Stimulated activated CD8-positive, alpha-beta memory T cell treated with anti-CD3 and anti-CD28 coated beads, Interleukin-12 subunit alpha, Interleukin-12 subunit beta, amount 100 ng/mL, for 24 hours (primary cell): ENCODE measurements at regions not wholly inside any gene's neighbourhood (a gene's known extent, or its start where the extent isn't known, plus 50 kb on each side); places are given as distances from the start of the nearest gene placed in this dataset.

ENCODE experiments used
- DNase-seq: peaks from one replicate; pipeline ENCODE4 v3.0.0-alpha.2; 2020; ENCODE audit errors: extremely low read depth

DNA sequence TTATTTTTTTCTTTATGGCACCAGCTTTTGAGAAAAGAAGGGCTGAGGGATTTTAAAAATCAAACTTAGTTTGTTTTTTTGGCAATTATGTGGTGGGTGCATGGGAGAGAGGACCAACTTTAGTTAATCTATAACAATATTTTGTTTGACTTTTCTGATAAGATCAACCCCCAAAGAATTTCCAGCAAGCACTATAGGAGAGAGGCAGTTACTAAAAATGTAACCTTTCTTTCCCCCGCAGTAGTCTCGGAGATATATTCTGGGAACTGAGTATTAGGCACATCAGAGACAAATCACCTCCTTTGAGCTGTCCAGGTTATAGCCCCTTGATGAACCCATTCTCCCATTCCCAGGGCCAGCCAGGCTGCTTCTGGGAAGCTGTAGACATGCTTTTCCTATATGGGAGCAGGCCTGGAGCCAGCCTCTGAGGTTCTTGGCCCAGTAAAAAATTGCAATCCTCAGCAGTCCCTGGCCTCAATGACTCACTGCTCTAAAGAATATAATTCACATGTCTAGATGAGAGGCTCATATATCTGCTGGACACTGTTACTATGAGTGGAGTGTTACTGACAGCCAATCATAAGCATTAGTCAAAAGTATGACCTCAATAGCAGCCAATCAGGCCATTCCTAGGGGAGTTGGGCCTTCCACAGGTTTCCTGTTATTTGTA, 138.3 kb upstream of the AGBL1 start:
- DNase-seq: no peak

DNA sequence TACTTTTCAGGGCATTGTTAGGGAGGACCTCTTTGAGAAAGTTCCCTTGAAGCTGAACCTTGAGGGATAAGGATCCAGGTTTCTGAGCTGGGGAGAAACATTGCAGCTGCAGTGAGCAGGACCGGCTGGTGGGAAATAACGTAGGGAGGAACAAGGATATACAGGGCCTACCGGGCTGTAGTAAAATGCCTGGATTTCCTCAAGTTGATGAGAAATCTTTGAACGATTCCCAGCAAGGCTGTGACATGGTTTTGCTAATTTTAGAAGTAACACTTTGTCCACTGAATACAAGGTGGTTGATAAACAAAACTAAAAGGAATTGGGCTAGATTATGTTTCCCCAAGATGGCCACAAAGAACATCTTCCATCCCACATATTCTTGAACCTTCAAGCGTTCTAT, 137.0 kb upstream of the AGBL1 start:
- DNase-seq: no peak

DNA sequence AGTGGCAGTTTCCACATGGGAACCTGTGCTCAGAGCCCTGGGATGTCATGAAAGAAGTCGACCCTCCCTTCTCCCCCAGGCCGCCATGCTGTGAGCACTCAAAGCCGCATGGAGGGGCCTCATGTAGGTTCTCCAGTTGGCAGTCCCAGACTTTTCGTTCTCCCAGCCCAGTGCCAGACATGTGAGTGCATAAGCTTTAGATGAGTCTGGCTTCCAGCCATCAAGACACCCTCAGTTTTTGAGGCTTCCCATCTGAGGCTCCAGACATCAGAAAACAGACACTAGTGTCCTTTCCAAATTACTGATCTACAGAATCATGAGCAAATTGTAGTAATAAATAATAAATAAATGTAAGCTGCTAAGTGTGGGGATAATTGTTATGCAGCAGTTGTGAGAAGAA, 136.5 kb upstream of the AGBL1 start:
- no peak for DNase-seq

DNA sequence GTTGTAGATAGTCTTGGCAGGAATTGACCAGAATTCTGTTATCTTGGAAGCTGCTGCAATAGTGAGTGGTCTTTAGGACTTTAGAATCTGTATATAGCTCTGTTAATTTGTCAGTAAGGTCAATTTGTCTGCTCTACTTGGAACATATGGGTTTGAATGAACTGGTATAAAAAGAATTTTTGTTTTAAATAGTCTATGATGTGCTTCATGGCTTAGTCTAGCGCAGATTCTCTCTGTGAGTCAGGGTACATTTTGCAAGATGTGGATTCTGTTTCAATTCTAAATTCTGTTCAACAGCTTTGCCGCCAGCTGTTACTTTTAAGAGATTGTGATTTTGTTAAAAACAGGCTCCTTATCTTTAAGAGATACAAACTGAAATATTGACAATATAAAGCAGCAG, 135.9 kb upstream of the AGBL1 start:
- no peak for DNase-seq

DNA sequence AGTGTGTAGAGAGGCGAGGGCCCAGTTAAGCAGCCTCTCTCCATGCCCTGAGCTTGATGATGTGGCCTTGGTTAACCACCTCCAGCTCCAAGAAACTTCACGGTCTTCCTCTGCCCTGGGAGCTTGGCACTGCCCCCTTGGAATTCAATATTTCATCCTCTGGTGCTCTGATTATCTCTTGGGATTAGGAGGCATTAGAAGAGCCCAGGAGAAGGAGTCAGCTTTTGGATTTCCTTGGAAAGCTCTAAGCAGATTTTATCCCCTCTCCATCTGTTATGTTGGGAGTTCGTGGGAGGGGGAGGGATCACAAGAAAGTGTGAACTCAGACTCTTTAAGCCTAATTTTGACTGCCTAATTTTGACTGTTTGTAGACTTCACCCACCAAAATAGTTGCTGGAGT, 132.7 kb upstream of the AGBL1 start:
- no peak for DNase-seq

DNA sequence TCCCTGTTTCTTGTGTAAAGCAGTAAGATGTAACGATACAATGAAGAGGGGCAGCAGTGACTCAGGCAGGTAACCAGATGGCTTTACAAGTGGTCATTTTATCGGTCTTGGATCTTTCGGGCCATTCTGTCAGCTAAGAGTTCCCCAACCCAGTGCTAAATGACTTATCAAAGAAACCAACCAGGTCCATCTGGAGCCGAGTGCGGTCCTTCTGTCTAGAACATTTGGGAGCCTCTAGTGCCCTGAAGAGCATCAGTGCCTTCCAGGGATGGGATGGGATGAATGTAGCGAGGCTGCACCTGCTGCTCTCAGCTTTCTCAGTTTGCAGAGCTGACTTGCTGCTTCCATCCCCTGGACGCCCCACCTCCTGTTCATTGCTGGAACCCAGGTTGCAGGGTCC, 131.7 kb upstream of the AGBL1 start:
- DNase-seq: no peak

DNA sequence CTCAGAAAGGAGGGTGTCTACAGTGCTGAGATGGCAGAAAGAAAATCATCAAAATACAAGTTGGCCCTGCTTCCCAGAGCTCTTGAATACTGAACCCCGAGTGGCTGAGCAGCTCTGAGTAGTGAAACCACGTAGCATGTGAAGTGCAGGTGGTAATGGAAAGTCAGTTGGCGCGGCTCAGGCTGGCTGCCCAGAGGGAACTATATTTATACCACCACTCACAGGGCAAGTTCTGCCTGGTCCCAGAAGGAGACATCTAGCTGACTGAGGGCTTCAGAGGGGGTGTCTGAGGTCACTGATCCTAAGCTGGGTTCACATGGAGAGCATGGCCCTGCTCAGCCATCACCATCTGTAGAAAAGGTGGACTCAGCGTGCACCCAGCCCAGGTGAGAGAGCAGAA, 129.6 kb upstream of the AGBL1 start:
- DNase-seq: no peak

DNA sequence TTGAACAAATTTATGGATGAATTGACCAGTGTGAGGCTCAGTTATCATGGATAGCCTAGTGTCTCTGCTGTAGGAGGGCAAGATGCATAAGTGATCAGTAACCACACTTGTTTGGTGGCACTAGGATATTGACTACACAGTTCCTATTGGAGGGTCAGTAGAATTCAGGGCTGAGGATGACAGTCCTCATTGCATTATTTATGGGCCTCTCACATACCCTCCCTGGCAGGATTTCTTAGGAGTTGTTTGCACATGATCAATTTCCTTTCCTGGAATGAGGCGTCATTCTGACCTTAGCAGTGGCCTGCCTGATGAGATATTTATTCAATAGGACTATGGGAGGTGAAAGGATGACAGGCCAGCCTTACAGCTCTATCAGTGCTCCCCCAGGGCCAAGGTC, 125.1 kb upstream of the AGBL1 start:
- DNase-seq: no peak

DNA sequence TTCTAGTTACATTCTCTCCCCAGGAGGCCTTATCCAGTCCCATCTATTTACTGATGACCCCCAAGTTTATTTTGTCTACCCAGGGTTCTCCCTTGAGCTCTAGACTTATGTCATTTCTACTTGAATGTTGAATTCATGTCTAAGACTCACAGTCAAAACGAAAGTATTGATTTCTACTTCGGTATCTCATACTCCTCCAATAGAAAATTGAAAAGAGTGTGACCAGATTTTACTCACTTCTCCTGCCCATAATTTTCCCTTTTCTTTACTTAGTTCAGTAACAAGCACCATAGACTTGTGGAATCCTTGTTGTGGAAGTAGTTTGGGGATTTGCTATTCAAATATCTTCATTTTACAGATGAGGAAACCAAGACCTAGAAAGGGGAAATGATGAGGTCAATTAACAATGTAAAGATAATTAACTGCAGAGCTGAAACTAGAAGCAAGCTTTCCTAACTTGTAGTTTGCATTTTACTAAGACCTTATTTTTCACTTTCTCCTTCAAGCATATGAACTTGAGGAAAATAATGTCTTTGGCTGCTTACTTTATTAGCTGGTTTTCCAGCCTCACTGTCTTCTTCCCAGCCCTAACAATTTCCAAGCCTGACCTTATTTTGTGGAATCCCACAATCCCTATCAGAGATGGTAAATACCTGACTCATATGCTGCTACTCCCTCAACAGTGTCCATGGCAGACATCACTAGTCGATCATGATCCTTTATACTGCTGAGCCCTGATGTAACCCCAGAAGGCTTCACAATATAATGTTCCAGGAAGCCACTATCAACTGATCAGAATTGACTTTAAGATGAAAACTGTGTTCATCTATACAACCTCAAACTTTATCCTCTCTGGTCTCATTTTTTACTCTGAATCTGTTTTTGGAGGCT, 123.9 kb upstream of the AGBL1 start:
- no peak for DNase-seq

DNA sequence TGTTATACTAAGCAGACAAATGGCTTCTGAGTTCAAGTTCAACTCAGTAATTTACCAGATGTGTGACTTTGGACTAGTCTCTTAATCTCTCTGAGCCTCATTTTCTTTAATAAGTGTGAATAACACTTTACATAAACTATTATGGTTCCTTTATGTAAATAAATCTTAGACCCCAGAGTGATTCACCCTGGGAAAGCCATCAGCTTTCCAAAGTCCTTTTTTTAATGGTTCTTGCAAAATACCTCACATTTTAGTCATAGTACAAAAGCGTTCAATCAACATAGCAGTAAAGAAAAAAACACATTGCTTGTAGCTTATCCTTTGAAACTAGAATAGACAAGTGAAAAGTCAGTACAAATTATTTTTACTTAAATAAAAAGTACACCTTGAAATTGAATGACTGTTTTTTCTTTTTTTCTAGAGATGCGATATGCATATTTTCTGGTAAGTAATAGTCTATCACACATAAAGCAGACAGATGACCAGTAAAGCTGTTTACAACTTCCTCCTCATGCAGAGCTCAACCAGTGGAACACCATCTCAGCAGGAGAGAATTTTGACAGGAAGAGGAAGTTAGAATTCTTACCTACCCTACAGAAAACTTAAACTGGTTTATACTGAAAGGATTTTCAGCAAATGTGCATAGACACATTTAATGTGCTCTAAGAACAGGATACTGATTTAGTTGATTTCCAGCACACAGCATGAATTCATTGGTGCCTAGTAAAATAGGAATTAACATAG, 123.0 kb upstream of the AGBL1 start:
- no peak for DNase-seq

DNA sequence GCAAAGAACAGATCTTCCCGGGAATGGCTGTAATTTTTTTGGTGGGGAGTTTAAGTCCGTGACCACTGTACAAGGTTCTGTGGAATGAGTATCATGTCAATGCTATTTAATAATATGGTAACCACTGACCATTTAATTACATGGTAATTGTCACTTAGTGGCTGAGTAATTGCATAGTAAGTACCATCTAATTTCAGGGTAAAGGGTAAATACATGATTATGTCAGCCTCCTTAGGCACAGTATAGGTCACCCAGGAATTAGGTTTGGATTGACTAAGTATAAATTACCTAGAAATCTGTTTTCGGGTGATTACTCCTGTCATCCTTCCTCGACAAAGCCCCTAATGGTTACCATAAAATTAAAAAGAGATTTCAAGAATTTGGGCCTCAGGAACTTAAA, 120.1 kb upstream of the AGBL1 start:
- DNase-seq: no peak

DNA sequence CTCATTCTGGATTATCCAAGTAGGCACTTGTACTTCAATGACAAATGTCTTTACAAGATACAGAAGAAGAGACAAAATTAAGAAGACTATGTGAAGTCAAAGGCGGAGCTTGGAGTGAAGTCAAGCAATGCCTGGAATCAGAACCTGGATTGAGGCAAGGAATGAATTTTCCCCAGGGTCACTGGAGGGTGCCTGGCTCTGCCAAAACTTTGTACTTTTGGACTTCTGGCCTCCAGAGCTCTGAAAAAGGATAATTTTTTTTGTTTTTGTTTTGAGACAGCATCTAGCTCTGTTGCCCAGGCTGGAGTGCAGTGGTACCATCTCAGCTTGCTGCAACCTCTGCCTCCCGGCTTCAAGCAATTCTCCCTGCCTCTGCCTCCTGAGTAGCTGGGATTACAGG, 119.3 kb upstream of the AGBL1 start:
- DNase-seq: no peak

DNA sequence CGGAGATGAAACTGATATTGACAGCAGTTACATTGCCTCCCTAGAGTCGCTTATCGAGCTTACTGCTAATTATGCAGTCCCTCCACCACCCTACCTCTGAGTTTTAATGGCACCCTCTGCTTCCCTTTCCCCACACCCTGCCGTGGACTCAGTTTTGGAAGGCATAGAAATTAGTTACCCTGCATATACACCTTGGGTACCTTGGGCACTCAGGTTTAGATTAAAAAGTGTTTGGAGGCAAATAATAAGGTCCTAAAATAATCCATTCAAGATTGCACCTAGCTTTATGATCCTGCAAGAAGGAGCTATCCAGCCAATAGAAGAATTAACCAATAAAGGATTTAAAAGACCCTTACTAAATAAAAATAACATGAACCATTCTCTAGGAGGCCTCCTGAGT, 117.8 kb upstream of the AGBL1 start:
- no peak for DNase-seq

DNA sequence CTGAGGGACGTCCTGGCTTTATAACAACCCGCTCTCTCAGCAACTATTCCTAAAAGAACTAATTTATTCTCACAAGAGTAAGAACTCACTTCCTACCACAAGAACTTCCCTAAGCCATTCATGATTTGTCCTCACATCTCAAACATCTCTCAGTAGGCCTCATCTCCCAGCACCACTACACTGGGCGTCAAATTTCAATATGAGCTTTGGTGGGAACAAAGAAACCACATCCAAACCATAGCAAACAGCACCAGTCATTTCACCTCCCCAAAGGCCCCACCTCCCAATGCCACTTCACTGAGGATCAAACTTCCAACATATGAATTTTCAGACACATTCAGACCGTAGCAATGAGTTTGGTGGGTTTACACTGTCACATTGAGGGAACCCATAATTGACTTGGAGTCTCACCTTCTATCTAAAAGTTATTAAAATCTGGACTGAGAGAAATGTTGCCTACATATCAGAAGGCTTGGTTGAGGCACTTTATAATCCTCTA, 116.4 kb upstream of the AGBL1 start:
- DNase-seq: no peak

DNA sequence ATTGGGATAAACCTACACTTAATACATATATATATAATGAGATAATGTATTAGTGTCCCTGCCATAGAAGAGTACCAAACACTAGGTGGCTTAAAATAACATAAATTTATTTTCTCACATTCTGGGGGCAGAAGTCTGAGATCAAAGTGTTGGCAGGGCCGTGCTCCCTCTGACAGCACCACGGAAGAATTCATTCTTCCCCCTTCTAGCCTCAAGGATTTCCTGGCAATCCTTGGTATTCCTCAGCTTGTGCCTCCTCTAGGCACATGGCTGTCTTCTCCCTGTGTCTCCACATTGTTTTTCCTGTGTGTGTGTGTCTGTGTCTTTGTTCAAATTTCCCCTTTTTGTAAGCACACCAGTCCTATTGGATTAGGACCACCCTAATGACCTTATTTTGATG, 115.2 kb upstream of the AGBL1 start:
- no peak for DNase-seq

DNA sequence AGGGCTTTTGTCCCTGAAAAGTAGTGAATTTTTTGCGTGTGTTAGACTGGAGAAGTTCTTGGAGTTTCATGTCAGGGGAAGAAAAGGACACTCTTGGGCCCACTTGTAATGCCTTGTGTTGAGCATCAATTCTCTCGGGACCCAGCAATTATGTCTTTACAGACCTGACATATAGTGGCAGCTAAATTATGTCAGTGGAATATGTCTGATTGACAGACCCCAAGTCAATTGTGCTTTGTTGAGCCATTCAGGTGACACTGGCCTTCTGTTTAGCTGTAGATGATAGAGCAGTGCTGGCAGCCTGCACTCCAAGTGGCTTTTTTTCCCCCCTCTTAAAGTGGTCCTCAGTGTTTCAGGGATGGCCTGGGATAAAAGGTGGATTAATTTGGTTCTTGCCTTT, 112.1 kb upstream of the AGBL1 start:
- DNase-seq: no peak

DNA sequence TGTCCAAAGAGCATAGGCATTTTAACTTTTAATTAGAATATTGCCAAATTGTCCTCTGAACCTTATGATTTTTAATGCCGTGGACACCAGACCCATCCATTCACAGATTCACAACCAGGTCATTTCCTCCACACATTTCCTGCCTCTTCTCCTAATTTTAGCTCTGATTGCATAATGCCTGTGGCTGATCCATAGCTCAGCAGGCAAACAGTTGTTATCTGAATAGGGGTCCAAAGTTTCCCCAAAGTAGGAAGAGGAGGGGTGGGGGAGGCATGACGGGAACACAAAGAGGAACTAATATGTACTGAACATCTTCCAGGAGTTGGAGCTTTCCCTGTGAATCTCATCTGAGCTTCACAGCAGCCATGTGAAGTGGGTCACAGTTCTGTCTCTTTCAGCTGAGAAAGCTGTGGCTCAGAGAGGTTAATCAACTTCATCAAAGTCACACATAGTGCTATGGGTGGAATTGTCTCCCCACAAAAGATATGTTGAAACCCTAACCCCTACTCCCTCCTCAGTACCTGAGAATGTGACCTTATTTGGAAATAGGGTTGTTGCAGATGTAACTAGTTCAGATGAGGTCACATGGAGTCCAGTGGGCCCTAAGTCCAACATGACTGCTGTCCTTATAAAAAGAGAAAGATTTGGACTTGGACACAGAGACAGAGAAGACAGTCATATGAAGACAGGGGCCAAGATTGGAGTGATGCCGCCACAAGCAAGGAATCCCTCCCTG, 106.7 kb upstream of the AGBL1 start:
- DNase-seq: no peak

DNA sequence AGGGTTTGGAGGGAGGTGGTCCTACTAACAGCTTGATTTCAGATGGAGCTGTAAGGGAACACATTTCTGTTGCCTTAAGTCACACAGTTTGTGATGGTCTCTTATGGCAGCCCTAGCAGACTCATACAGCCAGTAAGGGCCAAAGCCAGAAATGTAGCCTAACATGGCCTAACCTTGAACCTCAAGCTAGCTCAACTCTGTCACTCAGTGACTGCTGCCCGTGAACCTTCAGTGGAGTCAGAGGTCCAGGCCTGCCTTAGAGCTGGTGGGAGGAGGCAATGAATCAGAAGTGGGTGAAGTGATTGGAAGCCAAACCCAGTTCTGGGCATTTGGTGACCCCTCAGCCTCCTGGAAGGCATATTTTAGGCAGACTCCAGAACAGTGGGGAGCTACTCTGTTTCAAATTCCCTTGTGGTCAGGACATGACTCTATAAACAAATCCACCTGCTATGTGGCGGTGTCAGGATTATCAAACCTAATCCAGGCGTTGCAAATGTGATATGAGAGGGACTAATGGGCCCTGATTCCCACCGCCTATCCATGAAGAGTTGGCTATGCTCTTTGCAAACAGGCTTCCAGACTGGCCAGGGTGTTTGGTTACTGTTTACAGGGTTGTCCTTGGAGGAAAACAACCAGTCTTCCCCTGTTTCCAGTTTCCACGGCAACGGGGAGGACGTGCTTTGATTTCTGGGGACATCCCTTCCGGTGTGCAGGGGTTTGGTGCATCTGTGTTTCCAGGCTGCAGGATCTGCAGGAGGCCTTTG, 105.9 kb upstream of the AGBL1 start:
- DNase-seq: no peak

DNA sequence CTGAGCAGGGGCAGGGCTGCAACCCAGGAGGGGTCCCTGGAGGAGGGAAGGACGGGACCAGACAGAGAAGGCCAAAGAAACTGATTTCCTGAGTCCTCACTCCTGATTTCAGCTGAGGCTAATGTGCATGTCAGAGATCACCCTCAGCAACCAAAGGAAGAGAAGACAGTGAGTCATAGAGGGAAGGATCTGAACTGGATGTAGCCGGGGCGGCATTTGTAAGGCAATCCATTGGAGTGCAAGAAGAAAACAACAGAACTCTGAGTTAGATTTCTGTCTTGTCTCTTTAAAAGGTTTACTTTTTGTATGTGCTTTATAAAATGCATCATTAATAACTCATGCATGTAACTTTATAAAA, 105.3 kb upstream of the AGBL1 start:
- DNase-seq: no peak

DNA sequence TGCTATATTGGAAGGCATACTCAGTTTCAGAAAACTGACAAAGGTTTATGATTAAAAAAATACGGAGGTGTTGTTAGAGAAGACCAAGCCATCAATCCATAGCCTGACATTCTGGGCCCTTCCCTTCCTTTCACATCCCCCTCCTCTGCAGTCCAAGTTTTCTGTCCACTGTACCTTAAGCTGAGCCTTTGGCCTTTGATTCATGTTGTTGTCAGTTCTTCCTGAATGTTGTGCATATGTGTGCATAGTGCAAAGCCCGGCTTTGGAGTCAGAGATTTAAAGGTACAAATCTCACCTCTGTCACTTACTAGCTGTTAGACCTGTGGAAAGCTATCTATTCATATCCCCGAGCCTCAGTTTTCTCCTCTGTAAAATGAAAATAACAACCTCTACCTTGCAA, 104.9 kb upstream of the AGBL1 start:
- no peak for DNase-seq

DNA sequence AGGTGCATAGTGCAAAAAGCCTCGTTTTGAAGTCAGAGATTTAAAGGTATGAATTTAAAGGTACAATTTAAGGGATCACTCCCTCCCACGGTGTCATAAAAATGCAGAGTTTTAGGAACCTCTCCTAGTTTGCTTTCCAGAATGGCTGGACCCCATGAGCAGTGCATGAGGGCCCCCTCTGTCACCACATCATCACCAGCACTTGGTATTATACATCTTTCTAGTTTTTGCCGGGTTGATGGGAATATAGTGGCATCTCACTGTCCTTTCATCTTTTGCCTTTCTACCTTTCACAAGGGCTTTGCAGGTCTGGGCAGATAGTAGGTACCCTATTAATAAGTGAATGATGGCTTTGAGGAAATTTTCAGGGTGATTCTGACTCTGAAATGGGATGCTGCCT, 103.6 kb upstream of the AGBL1 start:
- no peak for DNase-seq
